ENCODE measurements at regions not wholly inside any gene's neighbourhood (a gene's known extent, or its start where the extent isn't known, plus 50 kb on each side); places are given as distances from the start of the nearest gene placed in this dataset.

GRCh38 chr1:54464031-54464476 lies 57.9 kb upstream of the SSBP3 start:
- Histone ChIP-seq H3K4me1 (ENCODE audit: control insufficient read depth, insufficient read depth, low read length) (peaks cover 12% of the 10 kb centered on the region), H3K9ac (ENCODE audit: extremely low read depth, low read length, poor library complexity, severe bottlenecking) (no peak overlapping the region), H3K27me3 (ENCODE audit: control insufficient read depth, insufficient read depth, low read length, poor library complexity, severe bottlenecking) (no peaks in the 10 kb centered on the region), H3K4me3 (ENCODE audit: low read length) (no peak overlapping the region), H3K9me3 (ENCODE audit: control insufficient read depth, low read length) (no peaks in the 10 kb centered on the region), H3K27ac (ENCODE audit: low read depth, low read length) (no peak overlapping the region), H3K36me3 (ENCODE audit: control insufficient read depth, insufficient read depth, low read length) (no peaks in the 10 kb centered on the region)
- no peak for TF ChIP-seq CTCF (conservative IDR thresholded peaks at IDR 0.05)
- no peak overlapping the region for H3K27ac Mint-ChIP-seq
- peaks cover 50% of the 10 kb centered on the region for H3K4me1 Mint-ChIP-seq
- WGBS, 2 experiments (ENCODE audit: insufficient coverage in 1 of 2, insufficient read length in 1 of 2), result 90 to 96% methylated on average over 2 to 7 of the region's 7 CpGs
- DNase-seq, result no peak
- H3K27me3 Mint-ChIP-seq (ENCODE audit: insufficient read depth), result no peaks in the 10 kb centered on the region
- H3K9me3 Mint-ChIP-seq, result peaks cover 7% of the 10 kb centered on the region
- no peak overlapping the region for H3K4me3 Mint-ChIP-seq
- peaks cover 1% of the 10 kb centered on the region for H3K36me3 Mint-ChIP-seq (ENCODE audit: low read depth)

GRCh38 chr1:54463259-54464030 lies 57.3 kb upstream of the SSBP3 start:
- Mint-ChIP-seq H3K27me3 (ENCODE audit: insufficient read depth) (no peaks in the 10 kb centered on the region), H3K4me3 (no peak overlapping the region), H3K27ac (no peak overlapping the region), H3K9me3 (peaks cover 6% of the 10 kb centered on the region), H3K4me1 (peaks cover 50% of the 10 kb centered on the region), H3K36me3 (ENCODE audit: low read depth) (peaks cover 1% of the 10 kb centered on the region)
- H3K27me3 ChIP-seq (ENCODE audit: control insufficient read depth, insufficient read depth, low read length, poor library complexity, severe bottlenecking), result no peaks in the 10 kb centered on the region
- no peak for TF ChIP-seq CTCF (conservative IDR thresholded peaks at IDR 0.05)
- no peak overlapping the region for H3K4me3 ChIP-seq (ENCODE audit: low read length)
- DNase-seq, result no peak
- no peaks in the 10 kb centered on the region for H3K9me3 ChIP-seq (ENCODE audit: control insufficient read depth, low read length)
- H3K9ac ChIP-seq (ENCODE audit: extremely low read depth, low read length, poor library complexity, severe bottlenecking), result no peak overlapping the region
- WGBS, 2 experiments (ENCODE audit: insufficient coverage in 1 of 2, insufficient read length in 1 of 2), result 59% methylated on average over 2 to 8 of the region's 10 CpGs
- H3K36me3 ChIP-seq (ENCODE audit: control insufficient read depth, insufficient read depth, low read length), result no peaks in the 10 kb centered on the region
- H3K27ac ChIP-seq (ENCODE audit: low read depth, low read length), result no peak overlapping the region
- H3K4me1 ChIP-seq (ENCODE audit: control insufficient read depth, insufficient read depth, low read length), result peaks cover 12% of the 10 kb centered on the region

DNA sequence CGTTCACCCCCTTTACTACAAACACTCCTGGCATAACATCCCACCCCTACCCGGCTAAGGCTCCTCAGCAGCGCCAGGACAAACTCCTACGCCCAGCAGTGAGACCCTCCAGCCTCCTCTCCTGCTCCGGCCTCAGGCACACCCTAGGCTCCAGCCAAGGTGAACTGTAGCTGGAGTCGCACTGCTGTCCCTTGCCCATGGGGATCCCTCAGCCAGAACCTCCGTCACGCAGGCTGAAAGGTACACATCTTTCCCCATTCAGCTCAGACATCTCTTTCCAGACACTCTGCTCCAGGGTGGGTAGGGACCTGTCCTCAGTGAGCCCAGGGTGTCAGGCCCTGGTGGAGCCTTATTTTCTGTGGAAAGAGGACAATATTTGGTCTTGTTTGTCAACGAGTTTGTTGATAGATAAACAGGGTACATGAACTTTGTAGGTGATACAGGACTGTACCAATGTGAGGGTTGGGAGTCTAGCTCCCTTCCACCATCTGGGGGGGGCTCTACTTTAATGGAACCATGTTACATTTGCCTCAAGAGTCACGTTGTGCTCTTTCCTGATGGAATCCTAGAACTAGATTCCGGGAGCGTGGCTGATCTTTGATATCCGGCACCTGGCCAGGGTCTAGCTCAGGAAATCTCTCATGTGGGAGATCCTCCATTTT lies 56.5 kb upstream of the SSBP3 start:
- Histone ChIP-seq H3K27ac (ENCODE audit: low read depth, low read length) (peak overlapping the region; percentile 18), H3K9me3 (ENCODE audit: control insufficient read depth, low read length) (no peaks in the 10 kb centered on the region), H3K9ac (ENCODE audit: extremely low read depth, low read length, poor library complexity, severe bottlenecking) (no peak overlapping the region), H3K4me1 (ENCODE audit: control insufficient read depth, insufficient read depth, low read length) (peaks cover 12% of the 10 kb centered on the region), H3K36me3 (ENCODE audit: control insufficient read depth, insufficient read depth, low read length) (no peaks in the 10 kb centered on the region), H3K4me3 (ENCODE audit: low read length) (no peak overlapping the region), H3K27me3 (ENCODE audit: control insufficient read depth, insufficient read depth, low read length, poor library complexity, severe bottlenecking) (no peaks in the 10 kb centered on the region)
- no peak for TF ChIP-seq CTCF (conservative IDR thresholded peaks at IDR 0.05)
- DNase-seq, result no peak
- H3K9me3 Mint-ChIP-seq, result peaks cover 3% of the 10 kb centered on the region
- no peaks in the 10 kb centered on the region for H3K27me3 Mint-ChIP-seq (ENCODE audit: insufficient read depth)
- no peak overlapping the region for H3K27ac Mint-ChIP-seq
- H3K36me3 Mint-ChIP-seq (ENCODE audit: low read depth), result peaks cover 1% of the 10 kb centered on the region
- H3K4me1 Mint-ChIP-seq, result peaks cover 47% of the 10 kb centered on the region
- WGBS, 2 experiments (ENCODE audit: insufficient coverage in 1 of 2, insufficient read length in 1 of 2), result 79 to 87% methylated on average over 7 to 13 of the region's 13 CpGs
- no peak overlapping the region for H3K4me3 Mint-ChIP-seq

Measured in endodermal cell (in vitro differentiated cells).